ENCODE measurements at regions not wholly inside any gene's neighbourhood (a gene's known extent, or its start where the extent isn't known, plus 50 kb on each side); places are given as distances from the start of the nearest gene placed in this dataset.

DNA sequence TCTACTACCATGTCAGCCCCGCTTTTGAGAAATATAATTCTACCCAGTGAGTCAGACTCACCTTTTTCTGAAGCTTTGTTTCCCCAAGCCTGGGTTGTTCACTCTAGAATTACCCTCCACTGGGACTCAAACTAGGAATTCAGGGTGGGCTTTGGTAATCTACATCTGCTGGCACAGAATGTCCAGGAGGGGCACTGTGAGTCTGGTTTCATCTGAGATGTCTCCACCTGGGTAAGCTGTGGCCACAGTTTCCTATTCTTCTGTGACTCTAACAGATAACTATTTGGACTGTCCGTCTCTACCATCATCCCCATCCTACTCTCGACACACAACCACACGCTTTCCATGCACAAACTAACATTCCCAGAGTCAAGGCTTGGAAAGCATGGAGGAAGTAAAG, 457.2 kb downstream of the STK39 start:
- TF ChIP-seq, protein P1, sequence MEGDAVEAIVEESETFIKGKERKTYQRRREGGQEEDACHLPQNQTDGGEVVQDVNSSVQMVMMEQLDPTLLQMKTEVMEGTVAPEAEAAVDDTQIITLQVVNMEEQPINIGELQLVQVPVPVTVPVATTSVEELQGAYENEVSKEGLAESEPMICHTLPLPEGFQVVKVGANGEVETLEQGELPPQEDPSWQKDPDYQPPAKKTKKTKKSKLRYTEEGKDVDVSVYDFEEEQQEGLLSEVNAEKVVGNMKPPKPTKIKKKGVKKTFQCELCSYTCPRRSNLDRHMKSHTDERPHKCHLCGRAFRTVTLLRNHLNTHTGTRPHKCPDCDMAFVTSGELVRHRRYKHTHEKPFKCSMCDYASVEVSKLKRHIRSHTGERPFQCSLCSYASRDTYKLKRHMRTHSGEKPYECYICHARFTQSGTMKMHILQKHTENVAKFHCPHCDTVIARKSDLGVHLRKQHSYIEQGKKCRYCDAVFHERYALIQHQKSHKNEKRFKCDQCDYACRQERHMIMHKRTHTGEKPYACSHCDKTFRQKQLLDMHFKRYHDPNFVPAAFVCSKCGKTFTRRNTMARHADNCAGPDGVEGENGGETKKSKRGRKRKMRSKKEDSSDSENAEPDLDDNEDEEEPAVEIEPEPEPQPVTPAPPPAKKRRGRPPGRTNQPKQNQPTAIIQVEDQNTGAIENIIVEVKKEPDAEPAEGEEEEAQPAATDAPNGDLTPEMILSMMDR (IDR thresholded peaks at IDR 0.05), result no peak
- TF ChIP-seq POLR2AphosphoS5 (IDR thresholded peaks at IDR 0.05; ENCODE audit: low read depth, low read length) (no peak), SIN3A (IDR thresholded peaks at IDR 0.05; ENCODE audit: borderline replicate concordance, insufficient read depth, low read depth, low read length) (no peak), TCF7L2 (IDR thresholded peaks at IDR 0.05; ENCODE audit: low read depth, low read length) (no peak)
